Cardiac fibroblast (primary cell): ENCODE measurements at regions not wholly inside any gene's neighbourhood (a gene's known extent, or its start where the extent isn't known, plus 50 kb on each side); places are given as distances from the start of the nearest gene placed in this dataset.

Experiments
- DNase-seq, 2 donors: peaks; one replicate each; pipeline versions ENCODE4 v3.0.0 to v3.0.0-alpha.2; 2010; ENCODE audit warnings: low read depth in 2 of 2
- H3K4me3 ChIP-seq, 2 donors: replicated peaks in 1 of 2; 1 replicate in 1 of 2; 2 replicates in 1 of 2; pipeline ENCODE4 v1.5.1; 2011; ENCODE audit warnings: low read depth in 2 of 2, low read length in 2 of 2, mild to moderate bottlenecking in 2 of 2, moderate library complexity in 1 of 2
- TF ChIP-seq, protein P1 (sequence below): IDR thresholded peaks from one replicate; pipeline ENCODE4 v1.5.1; 2011; ENCODE audit warnings: low read depth, mild to moderate bottlenecking, low read length, inconsistent platforms

GRCh38 chr12:75725521-75726111 lies 214.2 kb upstream of the KRR1 start:
- H3K4me3 ChIP-seq, result no peak overlapping the region
- TF ChIP-seq, protein P1, sequence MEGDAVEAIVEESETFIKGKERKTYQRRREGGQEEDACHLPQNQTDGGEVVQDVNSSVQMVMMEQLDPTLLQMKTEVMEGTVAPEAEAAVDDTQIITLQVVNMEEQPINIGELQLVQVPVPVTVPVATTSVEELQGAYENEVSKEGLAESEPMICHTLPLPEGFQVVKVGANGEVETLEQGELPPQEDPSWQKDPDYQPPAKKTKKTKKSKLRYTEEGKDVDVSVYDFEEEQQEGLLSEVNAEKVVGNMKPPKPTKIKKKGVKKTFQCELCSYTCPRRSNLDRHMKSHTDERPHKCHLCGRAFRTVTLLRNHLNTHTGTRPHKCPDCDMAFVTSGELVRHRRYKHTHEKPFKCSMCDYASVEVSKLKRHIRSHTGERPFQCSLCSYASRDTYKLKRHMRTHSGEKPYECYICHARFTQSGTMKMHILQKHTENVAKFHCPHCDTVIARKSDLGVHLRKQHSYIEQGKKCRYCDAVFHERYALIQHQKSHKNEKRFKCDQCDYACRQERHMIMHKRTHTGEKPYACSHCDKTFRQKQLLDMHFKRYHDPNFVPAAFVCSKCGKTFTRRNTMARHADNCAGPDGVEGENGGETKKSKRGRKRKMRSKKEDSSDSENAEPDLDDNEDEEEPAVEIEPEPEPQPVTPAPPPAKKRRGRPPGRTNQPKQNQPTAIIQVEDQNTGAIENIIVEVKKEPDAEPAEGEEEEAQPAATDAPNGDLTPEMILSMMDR, result peak; percentile 42
- DNase-seq, result peak in 1 of 2 donors; percentile 82

- H3K4me3 ChIP-seq, result no peak overlapping the region
- TF ChIP-seq, protein P1, result no peak
- DNase-seq, result peak; percentile 81 to 92
Measured at GRCh38 chr12:75724928-75725312, 213.5 kb upstream of the KRR1 start.

GRCh38 chr12:75724307-75724927 lies 213.0 kb upstream of the KRR1 start:
- TF ChIP-seq, protein P1, result no peak
- no peak for DNase-seq
- H3K4me3 ChIP-seq, result no peak overlapping the region

GRCh38 chr12:75722714-75723200 lies 211.3 kb upstream of the KRR1 start:
- DNase-seq, result peak; percentile 93 to 97
- TF ChIP-seq, protein P1, result no peak
- no peak overlapping the region for H3K4me3 ChIP-seq

- H3K4me3 ChIP-seq, result no peak overlapping the region
- DNase-seq, result no peak
- TF ChIP-seq, protein P1, result no peak
Measured at GRCh38 chr12:75721796-75722195, 210.4 kb upstream of the KRR1 start.

DNA sequence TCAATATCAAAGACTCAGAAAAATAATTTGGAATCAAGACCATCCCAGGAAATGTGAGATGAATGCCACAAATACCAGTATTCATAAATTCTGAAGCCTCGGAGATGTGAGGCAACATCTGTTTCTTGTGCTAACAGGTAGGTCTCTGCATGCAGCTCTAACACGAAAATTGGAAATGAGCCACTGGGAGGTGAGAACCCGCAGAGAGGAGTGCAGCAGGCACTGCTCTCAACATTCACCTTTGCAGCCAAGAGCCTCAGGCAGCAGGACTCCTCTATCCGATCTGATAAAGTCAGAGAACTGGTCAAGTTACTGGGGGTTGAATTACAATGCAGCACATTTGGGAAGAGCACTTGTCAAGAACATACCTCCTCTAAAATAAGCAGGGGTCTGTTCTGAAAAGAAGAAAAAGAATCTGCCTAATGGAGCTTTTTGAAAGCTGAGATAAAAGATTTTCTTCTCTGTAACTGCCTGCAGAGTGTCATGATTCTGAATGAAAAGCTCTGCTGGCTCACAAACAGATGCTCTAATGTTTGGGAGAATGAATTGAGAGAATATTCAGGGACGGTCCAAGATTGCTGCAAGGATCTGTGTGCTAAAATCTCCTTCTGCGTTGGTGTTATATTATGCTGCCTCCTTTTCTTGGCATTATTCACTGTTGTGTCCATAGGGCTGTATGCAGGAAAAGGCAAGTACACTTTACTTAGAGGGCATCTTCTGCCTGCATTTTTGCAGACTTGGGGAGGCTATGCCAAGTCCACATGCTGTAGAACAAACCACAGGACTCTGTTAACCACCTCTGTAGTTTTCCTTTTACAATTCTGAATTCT lies 209.6 kb upstream of the KRR1 start:
- TF ChIP-seq, protein P1, result no peak
- H3K4me3 ChIP-seq, result no peak overlapping the region

More for the DNA sequence above, 209.6 kb upstream of the KRR1 start:
- DNase-seq, result peak in 1 of 2 donors; percentile 52
